Occipital lobe (tissue), 1 donor: ENCODE measurements at regions not wholly inside any gene's neighbourhood (a gene's known extent, or its start where the extent isn't known, plus 50 kb on each side); places are given as distances from the start of the nearest gene placed in this dataset.
"Not testable (repeated sequence)": the region's sequence is repeated elsewhere in the genome, so short reads cannot be mapped to it uniquely, and the experiment has no call there.

ENCODE experiments used
- DNase-seq: peaks from one replicate; lab custom pipeline; 2025; lab: John Stamatoyannopoulos, UW

DNA sequence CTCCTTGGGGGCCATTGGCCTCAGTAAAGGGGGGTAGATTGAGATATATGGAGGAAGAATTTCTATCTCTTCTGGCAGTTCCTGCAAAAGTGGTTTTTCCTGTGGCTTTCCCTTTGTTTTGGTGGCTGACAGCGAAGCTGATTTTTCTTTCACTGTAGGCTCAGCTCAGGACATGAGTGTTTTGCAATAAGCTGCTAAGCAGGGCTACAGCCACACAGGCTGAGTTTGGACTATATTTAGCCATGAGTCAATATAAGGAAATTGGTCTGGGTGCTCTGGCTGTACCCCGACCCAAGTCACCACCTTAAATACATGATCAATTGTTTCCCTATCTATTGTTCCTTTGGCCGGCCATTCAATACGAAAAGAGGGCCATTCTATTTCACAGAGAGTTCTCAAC lies 212.7 kb upstream of the KCND2 start:
- DNase-seq = no peak

DNA sequence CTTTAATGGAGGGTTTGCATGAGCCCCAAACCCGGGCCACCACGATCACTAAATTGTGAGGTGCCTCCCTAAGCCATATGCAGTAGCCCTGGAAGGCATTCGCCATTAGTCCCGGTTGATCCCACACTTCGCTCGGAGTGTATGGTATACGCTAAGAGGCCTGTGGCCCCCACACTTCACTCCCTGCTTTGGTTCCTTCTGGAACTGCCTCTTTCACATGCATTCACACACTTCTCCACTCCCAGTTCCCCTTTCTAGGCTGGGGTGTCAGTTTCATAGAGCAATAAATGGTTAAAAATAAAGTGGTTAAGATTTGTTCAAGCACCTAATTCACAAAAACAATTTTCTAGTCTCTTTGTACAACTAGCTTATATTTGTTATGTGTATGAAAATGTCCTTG lies 212.1 kb upstream of the KCND2 start:
- DNase-seq = no peak

DNA sequence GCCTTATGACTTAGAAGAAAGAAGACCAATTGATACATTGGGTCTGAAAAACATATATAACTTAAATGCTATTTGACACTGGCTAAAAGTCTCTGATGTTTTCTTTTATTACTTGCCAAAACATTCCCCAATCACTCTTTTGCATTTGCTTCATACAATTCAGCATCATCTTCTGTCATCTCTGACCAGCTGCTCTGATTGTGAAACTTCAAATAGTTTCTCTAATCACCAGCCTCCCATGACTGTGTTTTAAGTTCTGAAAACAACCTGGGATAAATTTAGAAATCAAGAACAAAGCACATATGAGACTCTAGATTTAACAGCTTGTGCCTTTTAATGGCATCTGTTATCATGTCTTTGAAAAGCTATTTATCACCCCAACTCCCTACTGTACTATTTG lies 208.4 kb upstream of the KCND2 start:
- DNase-seq = no peak

DNA sequence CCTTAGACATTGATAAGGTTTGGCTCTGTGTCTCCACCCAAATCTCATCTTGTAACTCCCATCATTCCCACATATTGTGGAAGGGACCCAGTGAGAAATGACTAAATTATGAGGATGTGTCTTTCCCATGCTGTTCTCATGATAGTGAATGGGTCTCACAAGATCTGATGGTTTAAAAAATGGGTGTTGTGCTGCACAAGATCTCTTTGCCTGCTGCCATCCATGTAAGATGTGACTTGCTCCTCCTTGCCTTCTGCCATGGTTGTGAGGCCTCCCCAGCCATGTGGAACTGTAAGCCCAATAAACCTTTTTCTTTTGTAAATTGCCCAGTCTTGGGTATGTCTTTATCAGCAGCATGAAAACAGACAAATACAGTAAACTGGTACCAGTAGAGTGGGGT lies 206.1 kb upstream of the KCND2 start:
- DNase-seq = not testable (repeated sequence)

DNA sequence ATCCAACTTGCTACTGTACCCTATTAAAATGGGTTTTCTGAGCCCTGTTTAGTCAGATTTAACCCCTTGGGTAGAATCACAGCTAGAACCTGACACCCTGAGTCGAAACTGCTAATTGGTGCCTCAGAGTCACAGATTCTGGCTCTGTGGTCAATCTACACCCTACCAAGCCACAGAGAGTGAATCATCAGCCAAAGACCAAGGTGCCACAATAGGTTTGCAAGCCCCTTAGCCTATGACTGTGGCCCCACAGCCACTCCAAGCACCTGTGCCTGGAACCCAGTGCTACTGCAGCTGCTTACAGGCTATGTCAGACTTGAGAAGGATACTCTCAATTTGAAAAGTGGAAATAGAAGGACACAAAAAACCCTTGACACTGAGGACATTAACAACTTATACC lies 202.8 kb upstream of the KCND2 start:
- DNase-seq = no peak

DNA sequence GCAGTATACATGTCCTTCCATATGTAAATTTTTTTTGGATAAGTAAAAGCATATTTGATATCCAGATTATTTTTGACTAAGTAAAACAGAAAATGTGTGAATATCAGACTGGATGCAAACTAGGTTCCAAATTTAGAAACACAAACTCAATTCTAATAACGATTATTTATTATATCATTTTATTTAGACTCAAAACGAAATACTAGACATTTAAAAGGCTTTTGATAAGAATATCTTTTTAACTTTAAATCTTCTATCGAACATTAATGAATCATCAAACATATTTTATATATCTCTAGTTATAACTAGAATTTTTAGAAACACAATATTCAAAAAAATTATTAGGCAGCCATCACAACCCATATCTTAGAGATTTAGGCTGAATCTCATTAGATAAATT lies 195.2 kb upstream of the KCND2 start:
- no peak for DNase-seq

DNA sequence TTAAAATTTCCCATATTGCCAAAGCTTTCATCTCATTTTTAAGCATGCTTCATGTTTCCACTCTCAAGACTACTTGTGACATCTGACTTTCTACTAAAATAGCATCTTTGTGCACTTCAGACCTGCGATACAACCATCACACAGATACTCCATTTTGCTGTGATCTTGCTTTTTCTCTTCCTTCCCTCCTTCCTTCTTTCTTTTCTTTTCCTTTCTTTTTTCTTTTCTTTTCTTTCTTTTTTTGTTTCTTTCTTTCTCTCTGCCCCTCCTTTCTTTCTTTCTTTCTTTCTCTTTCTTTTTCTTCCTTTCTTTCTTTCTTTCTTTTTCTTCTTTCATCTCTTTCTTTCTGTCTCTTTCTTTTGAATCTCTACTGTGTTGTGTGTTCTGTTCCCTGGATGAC lies 194.0 kb upstream of the KCND2 start:
- no peak for DNase-seq

DNA sequence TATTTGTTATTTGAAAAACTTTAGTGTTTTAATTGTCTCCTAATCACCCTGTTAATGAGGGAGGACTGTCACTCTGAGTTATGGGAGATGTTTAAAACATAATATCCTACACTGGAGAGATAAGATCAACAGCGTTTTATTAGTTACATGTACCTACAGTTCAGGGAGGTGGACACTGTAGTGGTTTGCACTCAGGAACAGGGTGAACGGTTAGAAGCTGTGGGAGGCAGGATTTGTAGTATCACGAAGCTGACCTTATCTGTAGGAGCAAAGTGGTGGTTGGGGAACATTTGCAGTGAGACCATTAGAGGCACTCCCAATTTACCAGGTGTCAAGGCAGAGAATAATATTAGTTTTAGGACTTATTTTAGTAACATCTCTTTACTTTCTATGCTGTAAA lies 193.3 kb upstream of the KCND2 start:
- no peak for DNase-seq

DNA sequence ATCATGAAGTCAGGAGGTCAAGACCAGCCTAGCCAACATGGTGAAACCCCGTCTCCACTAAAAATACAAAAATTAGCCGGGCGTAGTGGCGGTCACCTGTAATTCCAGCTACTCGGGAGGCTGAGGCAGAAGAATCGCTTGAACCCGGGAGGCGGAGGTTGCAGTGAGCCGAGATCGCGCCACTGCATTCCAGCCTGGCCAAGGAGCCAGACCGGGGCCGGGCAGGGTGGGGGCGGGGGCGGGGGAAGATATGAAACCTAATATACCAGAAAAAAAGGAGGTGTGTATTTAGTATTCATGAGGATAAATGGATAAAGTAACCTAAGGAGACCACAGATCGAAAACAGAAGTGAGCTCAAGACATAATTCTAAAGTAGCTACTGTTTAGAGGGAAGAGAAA lies 186.5 kb upstream of the KCND2 start:
- not testable (repeated sequence) for DNase-seq

DNA sequence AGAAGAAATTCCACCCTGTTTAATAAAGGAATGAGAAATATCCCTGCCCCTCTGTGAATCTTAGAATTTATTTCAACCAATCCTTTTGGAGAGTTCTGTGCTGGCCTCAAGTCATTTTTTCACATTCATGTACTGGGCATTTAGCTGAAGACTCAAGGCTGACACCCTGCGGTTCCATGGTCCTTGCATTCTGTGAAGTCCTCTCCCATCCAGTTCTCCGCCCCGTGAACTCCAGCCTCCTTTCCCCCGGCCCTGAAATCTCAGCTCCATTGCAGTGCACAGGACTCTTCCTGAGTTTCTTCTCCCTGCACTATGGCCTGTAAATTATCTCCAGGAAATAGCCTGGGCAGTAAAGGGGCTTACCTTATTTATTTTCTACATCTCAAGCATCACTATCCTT lies 183.0 kb upstream of the KCND2 start:
- DNase-seq = no peak

DNA sequence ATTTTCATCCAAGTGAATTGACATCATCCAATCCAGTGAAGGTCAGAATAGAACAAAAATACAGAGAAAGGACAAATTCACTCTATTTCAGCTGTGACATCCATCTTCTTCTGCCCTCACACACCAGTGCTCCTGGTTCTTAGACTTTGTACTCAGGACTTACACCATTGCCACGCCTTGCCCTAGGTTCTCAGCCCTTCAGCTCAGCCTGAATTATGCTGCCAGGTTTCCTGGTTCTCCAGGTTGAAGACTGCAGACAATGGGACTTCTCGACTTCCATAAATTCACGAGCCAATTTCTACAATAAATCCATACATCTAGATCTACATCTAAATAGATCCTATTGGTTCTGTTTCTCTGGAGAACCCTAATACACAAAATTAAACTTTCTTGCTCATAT lies 181.2 kb upstream of the KCND2 start:
- no peak for DNase-seq

DNA sequence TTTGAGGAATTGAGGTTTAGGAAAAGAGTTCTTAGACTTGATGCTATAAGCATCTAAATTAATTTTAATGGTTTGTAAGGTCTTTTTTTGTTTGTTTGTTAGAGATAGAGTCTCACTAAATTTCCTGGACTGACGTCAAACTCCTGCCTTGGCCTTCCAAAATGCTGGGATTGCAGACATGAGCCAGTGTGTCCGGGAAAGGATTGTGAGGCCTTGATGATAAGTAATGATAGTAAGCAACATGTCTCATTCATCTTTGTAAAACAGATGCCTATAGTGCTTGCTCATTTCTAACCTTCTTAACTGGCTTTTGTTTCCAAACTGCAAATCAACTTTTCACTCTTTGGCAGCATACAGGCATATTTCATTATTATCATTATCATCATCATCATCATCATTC lies 176.0 kb upstream of the KCND2 start:
- no peak for DNase-seq

DNA sequence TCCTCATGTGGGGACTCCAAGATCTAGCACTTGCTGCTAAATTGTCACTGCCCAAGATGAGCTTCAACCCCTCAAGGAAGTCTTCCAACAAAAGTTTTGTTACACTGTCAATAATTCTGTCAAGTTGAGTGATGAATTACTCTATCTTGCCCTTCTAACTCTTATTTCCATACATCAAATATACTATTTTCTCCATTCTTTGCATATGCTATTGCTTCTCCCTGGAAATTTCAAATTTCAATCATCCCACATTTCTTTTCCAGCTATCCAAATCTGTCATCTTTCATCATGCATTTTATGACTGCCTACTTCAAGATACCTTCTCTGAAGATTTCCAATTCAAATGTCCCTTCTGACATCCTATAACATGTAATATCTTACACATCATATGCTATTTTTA lies 175.2 kb upstream of the KCND2 start:
- no peak for DNase-seq

DNA sequence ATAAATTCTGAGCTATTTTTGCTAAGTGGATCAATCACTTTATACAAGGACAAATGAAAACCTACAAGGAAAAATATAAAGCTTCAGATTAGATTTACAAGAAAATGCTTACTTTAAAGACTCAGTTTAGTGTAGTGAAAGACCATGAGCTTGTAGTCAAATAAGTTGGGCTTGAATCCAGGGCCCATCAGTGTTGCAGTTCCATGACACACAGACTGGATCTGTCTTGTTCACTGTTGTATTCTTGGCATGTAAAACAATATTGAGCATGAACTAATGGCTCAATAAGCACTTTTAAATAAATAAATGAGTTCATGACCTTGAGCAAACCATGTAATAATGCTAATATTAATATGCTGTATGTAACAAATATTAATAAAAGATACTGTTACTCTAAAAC lies 164.6 kb upstream of the KCND2 start:
- DNase-seq = no peak

DNA sequence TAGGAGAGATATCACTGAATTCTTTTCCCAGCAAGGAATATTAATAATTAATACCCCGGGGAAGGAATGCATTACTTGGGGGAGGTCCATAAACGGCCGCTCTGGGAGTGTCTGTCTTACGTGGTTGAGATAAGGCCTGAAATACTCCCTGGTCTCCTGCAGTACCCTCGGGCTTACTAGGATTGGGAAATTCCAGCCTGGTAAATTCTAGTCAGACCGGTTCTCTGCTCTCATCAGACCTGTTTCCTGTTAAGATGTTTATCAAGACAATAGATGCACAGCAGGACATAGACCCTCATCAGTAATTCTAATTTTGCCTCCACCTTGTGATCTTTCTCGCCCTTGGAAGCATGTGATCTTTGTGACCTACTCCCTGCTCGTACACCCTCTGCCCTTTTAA lies 162.8 kb upstream of the KCND2 start:
- DNase-seq = no peak

DNA sequence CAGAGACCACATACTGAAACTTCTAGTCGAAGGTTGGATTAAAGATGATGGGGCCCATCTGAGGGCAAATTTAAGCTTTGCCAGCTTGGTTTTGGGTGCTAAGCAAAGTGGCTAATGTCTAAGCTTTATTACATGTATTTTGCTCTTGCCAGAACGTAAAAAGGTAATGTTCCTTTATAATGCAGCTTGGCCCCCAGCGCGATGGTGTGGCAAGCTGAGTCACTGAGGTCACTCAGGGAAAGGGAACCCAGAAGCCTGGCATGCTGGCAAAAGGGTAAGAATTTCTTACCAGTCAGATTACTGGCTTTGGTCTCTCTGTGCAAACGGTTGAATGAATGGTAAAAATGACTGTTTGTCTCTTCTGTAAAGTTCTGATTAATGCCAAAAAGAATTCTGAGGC lies 158.3 kb upstream of the KCND2 start:
- no peak for DNase-seq

DNA sequence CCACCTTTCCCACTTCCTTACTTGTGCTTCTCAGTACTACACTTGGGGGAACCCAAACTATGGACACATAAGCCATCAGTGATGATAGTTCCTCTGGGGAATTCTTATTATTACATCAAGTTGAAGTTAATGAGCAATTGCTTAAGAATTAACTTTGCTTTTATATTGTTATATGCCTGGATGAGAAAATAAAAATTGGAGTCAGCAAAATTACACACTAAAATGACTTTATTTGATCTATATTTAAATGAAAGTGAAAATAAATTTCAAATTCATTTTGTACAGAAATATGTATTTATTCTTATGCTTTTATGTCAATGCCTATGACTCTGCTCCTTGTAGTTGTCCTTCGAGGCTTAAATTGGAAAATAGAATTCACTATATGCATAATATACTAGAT lies 149.4 kb upstream of the KCND2 start:
- no peak for DNase-seq

DNA sequence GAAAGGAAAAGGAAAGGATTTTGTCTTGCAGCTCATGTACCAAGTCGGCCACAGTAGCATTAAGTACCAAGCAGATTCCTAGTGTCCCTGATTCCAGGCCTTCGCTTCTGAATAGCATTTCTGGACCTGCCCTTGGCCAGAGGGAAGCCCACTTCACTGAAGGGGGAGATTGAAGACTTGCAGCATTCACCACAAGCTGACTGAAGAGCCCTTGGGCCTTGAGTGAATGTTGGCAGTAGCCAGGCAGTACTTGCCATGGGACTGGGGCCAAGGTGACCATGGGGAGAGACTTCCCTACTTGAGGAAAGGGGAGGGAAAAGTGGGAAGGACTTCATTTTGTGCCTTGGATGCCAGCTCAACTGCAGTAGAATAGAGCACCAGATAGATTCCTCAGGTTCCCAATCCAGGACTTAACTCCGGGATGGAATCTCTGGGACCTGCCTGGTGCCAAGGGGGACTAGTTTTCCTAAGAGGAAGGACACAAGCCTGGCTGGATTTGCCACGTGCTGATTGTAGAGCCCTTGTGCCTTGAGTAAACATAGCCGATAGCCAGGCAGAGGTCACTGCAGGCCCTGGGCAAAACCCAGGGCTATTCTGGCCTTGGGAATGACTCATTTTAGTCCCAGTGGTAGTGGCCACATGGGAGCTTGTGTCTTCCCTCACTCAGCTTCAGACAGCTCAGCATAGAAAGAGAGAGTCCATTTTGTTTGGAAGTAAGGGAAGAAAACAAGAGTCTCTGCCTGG lies 141.7 kb upstream of the KCND2 start:
- DNase-seq = no peak

DNA sequence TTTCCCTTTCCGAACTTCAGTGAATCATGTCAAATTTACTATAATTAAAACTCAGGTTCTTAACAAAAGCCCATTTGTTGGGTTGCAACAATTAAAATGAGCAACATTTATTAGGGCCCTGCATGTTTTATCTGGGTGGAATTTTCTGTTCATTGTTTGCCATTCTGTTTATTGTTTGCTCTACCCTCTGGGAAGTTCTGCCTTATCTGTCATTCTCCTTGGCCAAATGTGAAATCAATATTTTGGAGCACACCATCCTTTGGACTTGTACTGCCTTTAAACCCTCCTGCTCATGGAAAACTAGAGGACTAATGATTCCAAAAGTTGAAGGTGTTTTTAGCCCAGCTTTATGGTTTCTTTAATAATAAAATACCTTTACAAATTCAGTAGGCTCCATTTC lies 134.5 kb upstream of the KCND2 start:
- DNase-seq = no peak

DNA sequence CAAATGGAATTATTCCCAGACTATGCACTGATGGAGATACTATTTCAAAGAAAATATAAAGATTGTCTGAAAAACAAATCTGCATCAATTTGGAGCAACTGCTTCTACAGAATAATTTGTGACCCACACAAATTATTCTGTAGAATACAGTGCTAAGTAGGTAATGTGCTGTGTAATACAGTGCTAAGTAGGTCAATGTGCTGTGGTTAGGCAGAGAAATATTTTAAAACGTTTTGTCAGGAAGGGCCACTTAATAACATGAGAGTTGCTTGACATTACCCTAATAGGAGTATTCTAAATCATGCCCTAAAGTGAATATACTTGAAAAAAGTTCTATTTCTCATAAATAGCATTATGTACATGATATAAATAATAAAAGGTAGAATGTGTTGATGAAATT lies 116.5 kb upstream of the KCND2 start:
- DNase-seq = no peak

DNA sequence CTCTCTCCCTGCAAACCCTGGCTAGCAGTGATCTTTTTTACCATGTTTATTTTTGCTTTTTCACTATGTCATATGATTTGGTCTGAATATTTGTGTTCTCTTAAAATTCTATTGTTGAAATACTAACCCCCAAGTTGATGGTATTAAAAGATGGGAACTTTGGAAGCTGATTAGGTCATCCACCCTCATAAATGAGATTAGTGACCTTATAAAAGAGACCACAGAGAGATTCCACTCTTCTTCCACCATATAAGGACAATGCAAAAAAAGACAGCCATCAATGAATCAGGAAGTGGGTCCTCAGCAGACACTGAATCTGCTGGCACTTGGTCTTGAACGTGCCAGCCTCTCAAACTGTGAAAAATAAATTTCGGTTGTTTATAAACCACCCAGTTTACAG lies 112.8 kb upstream of the KCND2 start:
- no peak for DNase-seq

DNA sequence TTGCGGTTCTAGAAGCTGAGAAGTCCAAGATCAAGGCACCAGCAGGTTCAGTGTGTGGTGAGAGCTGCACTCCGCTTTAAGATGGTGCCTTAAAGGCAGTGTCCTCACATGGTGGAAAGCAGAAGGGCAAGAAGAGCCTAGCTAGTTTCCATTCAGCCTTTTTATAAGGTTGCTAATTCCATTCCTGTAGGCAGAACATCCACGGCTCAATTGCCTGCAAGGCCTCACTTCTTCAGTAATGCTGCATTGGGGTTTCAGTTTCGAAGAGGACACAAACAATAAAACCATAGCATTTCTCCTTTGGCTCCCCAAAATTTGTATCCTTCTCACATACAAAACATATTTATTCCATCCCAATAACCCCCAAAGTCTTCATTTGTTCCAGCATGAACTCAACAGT lies 109.5 kb upstream of the KCND2 start:
- DNase-seq = no peak

DNA sequence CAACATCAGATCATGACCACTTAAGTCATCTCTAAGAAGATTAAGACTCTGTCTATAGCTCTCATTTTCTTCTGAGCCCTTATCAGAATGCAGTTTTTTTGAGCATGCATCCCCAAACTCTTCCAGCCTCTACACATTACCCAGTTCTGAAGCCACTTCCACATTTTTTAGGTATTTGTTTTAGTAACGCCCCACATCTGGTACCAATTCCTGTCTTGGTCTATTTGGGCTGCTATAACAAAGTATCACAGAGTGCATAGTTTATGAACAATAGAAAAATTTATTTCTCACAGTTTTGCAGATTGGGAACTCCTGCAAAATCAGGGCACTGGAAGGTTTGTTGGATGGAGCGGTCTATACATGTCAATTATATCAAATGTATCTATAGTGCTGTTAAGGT lies 107.7 kb upstream of the KCND2 start:
- no peak for DNase-seq

DNA sequence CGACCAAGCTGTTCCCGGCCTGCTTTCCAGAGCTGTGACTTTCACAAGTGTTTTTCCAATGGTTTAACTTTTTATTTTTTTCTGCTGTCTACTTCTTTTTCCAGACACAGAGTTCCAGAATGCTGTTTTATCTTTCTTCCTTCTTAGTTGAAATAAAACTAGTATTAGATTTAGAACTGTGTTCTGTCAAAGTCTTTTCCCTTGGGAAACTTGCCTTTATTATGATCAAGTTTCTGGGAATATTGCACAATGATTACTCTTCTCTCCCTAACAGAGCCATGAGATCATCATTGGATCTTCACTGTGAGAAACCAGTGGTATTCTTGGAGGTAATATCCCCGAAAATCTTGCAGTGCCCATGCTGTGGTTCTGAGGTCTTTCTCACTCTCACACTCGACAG lies 104.9 kb upstream of the KCND2 start:
- DNase-seq = no peak
